Testis (tissue), 2 donors: ENCODE measurements at regions not wholly inside any gene's neighbourhood (a gene's known extent, or its start where the extent isn't known, plus 50 kb on each side); places are given as distances from the start of the nearest gene placed in this dataset.

ENCODE experiments used
- CTCF ChIP-seq, 3 experiments: fragments of 450-650 bp in 2 of 3; fragments of 200-600 bp in 1 of 3; sonication (generic) in 1 of 3; IDR thresholded peaks; one replicate each; pipeline ENCODE4 v1.5.1; 2016 to 2019; ENCODE audit warnings: antibody characterized with exemption in 3 of 3, mild to moderate bottlenecking in 2 of 3, moderate library complexity in 1 of 3
- POLR2A ChIP-seq: fragments of 450-650 bp; IDR thresholded peaks from one replicate; pipeline ENCODE4 v1.6.1; 2017; ENCODE audit warnings: antibody characterized with exemption, mild to moderate bottlenecking, moderate library complexity

- TF ChIP-seq CTCF (IDR thresholded peaks at IDR 0.05) (no peak), POLR2A (no peak)
These were observed 448.0 kb downstream of the KCNT2 start for GRCh38 chr1:196160066-196160795.
